BE2C (cell line): ENCODE measurements at regions not wholly inside any gene's neighbourhood (a gene's known extent, or its start where the extent isn't known, plus 50 kb on each side); places are given as distances from the start of the nearest gene placed in this dataset.

ENCODE experiments used
- DNase-seq: peaks from one replicate; pipeline ENCODE4 v3.0.0-alpha.2; 2020
- H3K27me3 ChIP-seq: fragments of 250-450 bp; sonication (Bioruptor Pico); 2 replicates; pipeline ENCODE4 v1.5.1; 2020; ENCODE audit warnings: mild to moderate bottlenecking
- H3K36me3 ChIP-seq: fragments of 250-450 bp; sonication (Bioruptor Pico); 2 replicates; pipeline ENCODE4 v1.5.1; 2020; ENCODE audit warnings: mild to moderate bottlenecking
- H3K4me1 ChIP-seq: fragments of 250-450 bp; sonication (Bioruptor Pico); 2 replicates; pipeline ENCODE4 v1.5.1; 2020
- H3K4me3 ChIP-seq: 2 replicates; pipeline ENCODE4 v1.5.1; 2011; ENCODE audit warnings: low read depth, low read length
- H3K9me3 ChIP-seq: fragments of 250-450 bp; sonication (Bioruptor Pico); 2 replicates; pipeline ENCODE4 v1.5.1; 2020
- CTCF ChIP-seq: IDR thresholded peaks from 2 replicates; pipeline ENCODE4 v1.5.1; 2012; ENCODE audit warnings: mild to moderate bottlenecking, low read depth, low read length

- H3K4me1 ChIP-seq: no peaks in the 10 kb centered on the region; the same call in 1 of the 2 replicates
- H3K36me3 ChIP-seq: no peaks in the 10 kb centered on the region
- H3K4me3 ChIP-seq: no peak overlapping the region
- H3K9me3 ChIP-seq: no peaks in the 10 kb centered on the region
- no peaks in the 10 kb centered on the region for H3K27me3 ChIP-seq
- TF ChIP-seq CTCF: no peak
- no peak for DNase-seq
These were observed 173.4 kb upstream of the ATP2B1 start for GRCh38 chr12:89882050-89882449.

DNA sequence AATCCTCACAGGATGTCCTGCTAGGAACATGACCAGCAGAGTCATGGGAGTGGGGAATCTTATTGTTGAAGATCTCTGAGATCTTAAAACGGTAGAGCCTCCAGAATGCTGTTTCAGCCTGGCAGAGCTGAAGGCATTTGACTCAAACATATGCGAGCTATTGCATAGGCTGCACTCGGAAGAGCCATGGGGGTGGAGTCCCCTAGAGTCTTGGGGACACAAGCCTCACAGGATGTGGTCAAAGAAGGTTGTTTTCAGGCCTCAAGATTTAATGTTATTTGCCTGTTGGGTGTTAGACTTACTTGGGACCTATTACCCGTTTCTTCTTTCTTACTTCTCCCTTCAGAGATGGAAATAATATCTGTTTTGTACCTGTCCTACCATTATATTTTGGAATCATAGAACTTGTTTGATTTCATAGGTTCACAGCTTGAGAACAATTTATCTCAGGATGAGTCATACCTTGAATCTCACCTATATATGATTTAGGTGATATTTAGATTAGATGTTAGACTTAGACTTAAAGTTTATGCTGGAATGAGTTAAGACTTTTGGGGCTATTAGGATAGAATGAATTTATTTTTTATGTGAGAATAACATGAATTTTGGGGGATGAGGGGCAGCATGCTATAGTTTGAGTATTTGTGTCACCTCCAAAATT is 172.2 kb upstream of the ATP2B1 start:
- no peaks in the 10 kb centered on the region for H3K36me3 ChIP-seq
- no peaks in the 10 kb centered on the region for H3K9me3 ChIP-seq
- no peaks in the 10 kb centered on the region; the same call in 1 of the 2 replicates for H3K4me1 ChIP-seq
- no peaks in the 10 kb centered on the region for H3K27me3 ChIP-seq
- no peak overlapping the region for H3K4me3 ChIP-seq
- no peak for DNase-seq
- no peak for TF ChIP-seq CTCF

- no peak for TF ChIP-seq CTCF
- Histone ChIP-seq H3K36me3 (no peaks in the 10 kb centered on the region), H3K4me3 (no peak overlapping the region), H3K9me3 (no peaks in the 10 kb centered on the region), H3K27me3 (no peaks in the 10 kb centered on the region), H3K4me1 (no peaks in the 10 kb centered on the region; the same call in 1 of the 2 replicates)
- no peak for DNase-seq
These were observed 171.1 kb upstream of the ATP2B1 start for GRCh38 chr12:89879766-89880165.

DNA sequence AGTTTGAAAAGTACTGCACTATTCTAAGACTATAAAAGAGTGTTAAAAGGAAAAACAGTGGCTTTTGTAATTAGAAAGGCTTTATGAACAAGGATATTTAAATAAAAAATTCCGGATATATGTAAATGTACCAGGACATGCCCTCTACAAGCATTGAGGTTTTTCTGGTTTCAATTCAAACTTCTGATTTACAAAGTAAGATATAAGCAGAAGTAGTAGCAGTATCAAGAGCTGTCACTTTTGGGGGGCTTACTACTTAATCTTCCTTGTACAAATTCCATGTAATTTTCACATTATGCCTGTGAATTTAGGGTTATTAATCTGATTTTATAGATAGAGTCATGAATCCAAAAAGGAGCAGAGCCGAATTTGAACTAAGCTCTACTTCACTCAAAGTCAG is 170.3 kb upstream of the ATP2B1 start:
- Histone ChIP-seq H3K4me3 (no peak overlapping the region), H3K4me1 (no peaks in the 10 kb centered on the region; the same call in 1 of the 2 replicates), H3K36me3 (no peaks in the 10 kb centered on the region), H3K27me3 (no peaks in the 10 kb centered on the region), H3K9me3 (no peaks in the 10 kb centered on the region)
- DNase-seq: no peak
- no peak for TF ChIP-seq CTCF

- Histone ChIP-seq H3K9me3 (no peaks in the 10 kb centered on the region), H3K4me3 (no peak overlapping the region), H3K27me3 (no peaks in the 10 kb centered on the region), H3K4me1 (no peaks in the 10 kb centered on the region; the same call in 1 of the 2 replicates), H3K36me3 (no peaks in the 10 kb centered on the region)
- DNase-seq: no peak
- no peak for TF ChIP-seq CTCF
These were observed 169.7 kb upstream of the ATP2B1 start for GRCh38 chr12:89878327-89878726.

DNA sequence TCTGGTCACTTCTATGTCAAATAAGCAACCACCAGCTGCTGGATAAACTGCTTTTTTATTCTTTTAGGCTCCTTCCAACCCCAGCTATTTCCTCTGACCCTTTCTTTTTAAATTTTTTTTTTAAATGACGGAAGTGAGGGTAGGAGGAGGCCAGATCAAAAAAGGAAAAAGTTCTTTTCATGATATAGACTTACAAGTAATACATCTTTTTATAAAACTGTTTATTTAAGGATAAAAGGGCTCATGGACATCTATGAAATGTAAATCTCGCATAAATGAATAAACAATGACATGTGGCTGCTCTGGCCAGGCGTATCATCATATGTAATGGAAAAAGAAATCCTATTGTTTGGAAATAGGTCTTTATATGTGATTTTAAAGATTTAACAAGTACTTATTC is 169.0 kb upstream of the ATP2B1 start:
- H3K27me3 ChIP-seq: no peaks in the 10 kb centered on the region
- DNase-seq: no peak
- H3K4me1 ChIP-seq: no peaks in the 10 kb centered on the region; the same call in 1 of the 2 replicates
- H3K36me3 ChIP-seq: no peaks in the 10 kb centered on the region
- H3K9me3 ChIP-seq: no peaks in the 10 kb centered on the region
- TF ChIP-seq CTCF: no peak
- no peak overlapping the region for H3K4me3 ChIP-seq
